H1 (cell line): ENCODE measurements at regions not wholly inside any gene's neighbourhood (a gene's known extent, or its start where the extent isn't known, plus 50 kb on each side); places are given as distances from the start of the nearest gene placed in this dataset.

ENCODE experiments used
- CTCF ChIA-PET: fragments of 300-600 bp; sonication (Branson Sonifier 250); formaldehyde crosslinking; loops from one replicate; lab custom pipeline; 2021; ENCODE audit not compliant: partially characterized antibody; lab: Charles Lee
- POLR2A ChIA-PET: fragments of 300-600 bp; sonication (Branson Sonifier 250); formaldehyde crosslinking; loops from one replicate; lab custom pipeline; 2021; ENCODE audit warnings: inconsistent platforms; ENCODE audit not compliant: partially characterized antibody; lab: Charles Lee
- DNase-seq, 2 experiments: peaks; one replicate each; pipeline versions ENCODE4 v3.0.0 to v3.0.0-alpha.2; 2010 to 2022; ENCODE audit warnings: low spot score in 2 of 2, low read depth in 1 of 2, mixed read lengths in 1 of 2
- FAIRE-seq: peaks from 2 replicates; lab custom pipeline; 2011; peaks lifted over from hg19 to GRCh38; lab: Jason Lieb, UNC
- H2AFZ ChIP-seq: 2 replicates; pipeline ENCODE4 v1.8.1; 2012; ENCODE audit warnings: low read length, inconsistent platforms
- H2AK5ac ChIP-seq: 2 replicates; pipeline ENCODE4 v1.6.1; 2013; ENCODE audit warnings: low read depth, low read length
- H2BK120ac ChIP-seq: replicated peaks from 2 replicates; pipeline ENCODE3; 2013; ENCODE audit warnings: low read depth, low read length, inconsistent platforms
- H2BK12ac ChIP-seq: 2 replicates; pipeline ENCODE4 v1.6.1; 2013; ENCODE audit warnings: low read depth, low read length
- H2BK15ac ChIP-seq: 2 replicates; pipeline ENCODE4 v1.6.1; 2013; ENCODE audit warnings: low read length
- H2BK20ac ChIP-seq: 2 replicates; pipeline ENCODE4 v1.6.1; 2013; ENCODE audit warnings: low read length
- H2BK5ac ChIP-seq: 2 replicates; pipeline ENCODE4 v1.6.1; 2013; ENCODE audit warnings: low read depth, low read length
- H3K14ac ChIP-seq: 2 replicates; pipeline ENCODE4 v1.6.1; 2013; ENCODE audit warnings: inconsistent platforms; ENCODE audit not compliant: insufficient read length
- H3K18ac ChIP-seq: 2 replicates; pipeline ENCODE4 v1.6.1; 2013; ENCODE audit warnings: low read length; ENCODE audit errors: extremely low read depth
- H3K23ac ChIP-seq: 2 replicates; pipeline ENCODE4 v1.6.1; 2013; ENCODE audit warnings: inconsistent platforms; ENCODE audit not compliant: insufficient read length
- H3K23me2 ChIP-seq: 2 replicates; pipeline ENCODE4 v1.6.1; 2013; ENCODE audit warnings: low read depth, low read length
- H3K27ac ChIP-seq: 2 replicates; pipeline ENCODE4 v1.6.1; 2011; ENCODE audit warnings: low read depth, low read length, inconsistent platforms
- H3K27me3 ChIP-seq, 4 experiments: replicated peaks in 1 of 4; 1 replicate in 1 of 4; 2 replicates in 3 of 4; pipeline versions ENCODE4 v1.6.1 to v1.8.1; 2011 to 2013; ENCODE audit warnings: low read length in 3 of 4, mild to moderate bottlenecking in 3 of 4, inconsistent platforms in 2 of 4, mixed read lengths in 2 of 4, moderate library complexity in 1 of 4; ENCODE audit not compliant: control insufficient read depth in 3 of 4, insufficient read depth in 3 of 4; ENCODE audit errors: extremely low read depth in 1 of 4
- H3K36me3 ChIP-seq, 4 experiments: 2 replicates each; pipeline versions ENCODE4 v1.6.1 to v1.8.1; 2011 to 2013; ENCODE audit warnings: mild to moderate bottlenecking in 4 of 4, low read length in 3 of 4, moderate library complexity in 2 of 4, control low read depth in 1 of 4, inconsistent platforms in 1 of 4; ENCODE audit not compliant: insufficient read depth in 4 of 4, control insufficient read depth in 2 of 4
- H3K4ac ChIP-seq: replicated peaks from 2 replicates; pipeline ENCODE3; 2013; ENCODE audit warnings: low read length, low read depth, mixed read lengths, inconsistent platforms; ENCODE audit not compliant: insufficient read length
- H3K4me1 ChIP-seq, 4 experiments: replicated peaks in 1 of 4; 1 replicate in 1 of 4; 2 replicates in 3 of 4; pipeline versions ENCODE4 v1.6.1 to v1.8.1; 2011 to 2013; ENCODE audit warnings: low read length in 3 of 4, inconsistent platforms in 2 of 4, mixed read lengths in 1 of 4; ENCODE audit not compliant: insufficient read depth in 4 of 4, control insufficient read depth in 3 of 4
- H3K4me2 ChIP-seq, 2 experiments: 2 replicates each; pipeline versions ENCODE4 v1.6.1 to v1.8.1; 2011 to 2013; ENCODE audit warnings: low read depth in 2 of 2, low read length in 2 of 2, control low read depth in 1 of 2, inconsistent platforms in 1 of 2, mild to moderate bottlenecking in 1 of 2; ENCODE audit not compliant: insufficient read depth in 1 of 2
- H3K4me3 ChIP-seq, 4 experiments: fragments of 200-600, 300-600 bp in 1 of 4; sonication (generic), shearing (Covaris generic), sonication (Bioruptor Twin) in 1 of 4; 2 replicates each; pipeline versions ENCODE4 v1.5.1 to v1.8.1; 2011 to 2016; ENCODE audit warnings: low read length in 4 of 4, low read depth in 3 of 4, control low read depth in 2 of 4, inconsistent platforms in 2 of 4, mild to moderate bottlenecking in 2 of 4, mixed read lengths in 1 of 4, moderate library complexity in 1 of 4; ENCODE audit not compliant: insufficient read depth in 2 of 4; ENCODE audit errors: extremely low read depth in 1 of 4
- H3K56ac ChIP-seq: replicated peaks from 2 replicates; pipeline ENCODE3; 2013; ENCODE audit warnings: low read depth, mild to moderate bottlenecking, mixed read lengths, low read length, inconsistent platforms; ENCODE audit not compliant: insufficient read length
- H3K79me1 ChIP-seq: 2 replicates; pipeline ENCODE4 v1.6.1; 2013; ENCODE audit warnings: low read depth, low read length, control low read depth
- H3K79me2 ChIP-seq, 2 experiments: 2 replicates each; pipeline versions ENCODE4 v1.6.1 to v1.8.1; 2012 to 2013; ENCODE audit warnings: low read length in 2 of 2, mild to moderate bottlenecking in 2 of 2, inconsistent platforms in 1 of 2; ENCODE audit not compliant: insufficient read depth in 2 of 2, control insufficient read depth in 1 of 2
- H3K9ac ChIP-seq, 4 experiments: replicated peaks in 1 of 4; 1 replicate in 1 of 4; 2 replicates in 3 of 4; pipeline versions ENCODE4 v1.6.1 to v1.8.1; 2011 to 2013; ENCODE audit warnings: low read depth in 3 of 4, low read length in 3 of 4, control low read depth in 2 of 4, mild to moderate bottlenecking in 2 of 4, moderate library complexity in 2 of 4, inconsistent platforms in 1 of 4; ENCODE audit errors: extremely low read depth in 1 of 4
- H3K9me3 ChIP-seq, 2 experiments: 2 replicates each; pipeline versions ENCODE4 v1.6.1 to v1.8.1; 2012 to 2013; ENCODE audit warnings: mild to moderate bottlenecking in 2 of 2, moderate library complexity in 2 of 2, control low read depth in 1 of 2, inconsistent platforms in 1 of 2, low read depth in 1 of 2, low read length in 1 of 2, mixed read lengths in 1 of 2; ENCODE audit not compliant: insufficient read depth in 2 of 2
- H4K20me1 ChIP-seq, 2 experiments: replicated peaks in 1 of 2; 2 replicates each; pipeline versions ENCODE3 to v1.8.1; 2011 to 2013; ENCODE audit warnings: inconsistent platforms in 2 of 2, low read length in 2 of 2, mild to moderate bottlenecking in 1 of 2; ENCODE audit not compliant: insufficient read depth in 2 of 2, control insufficient read depth in 1 of 2
- H4K5ac ChIP-seq: 2 replicates; pipeline ENCODE4 v1.6.1; 2013; ENCODE audit warnings: low read length, low read depth, mixed read lengths, inconsistent platforms; ENCODE audit not compliant: insufficient read length
- H4K8ac ChIP-seq: 2 replicates; pipeline ENCODE4 v1.8.0; 2013; ENCODE audit warnings: mild to moderate bottlenecking, moderate library complexity, low read length, inconsistent platforms; ENCODE audit not compliant: insufficient read depth; ENCODE audit errors: extremely low read depth
- H4K91ac ChIP-seq: replicated peaks from 2 replicates; pipeline ENCODE3; 2013; ENCODE audit warnings: low read length, mixed read lengths, inconsistent platforms; ENCODE audit not compliant: insufficient read length
- BRCA1 ChIP-seq: IDR thresholded peaks from 2 replicates; pipeline ENCODE4 v1.6.1; 2012; ENCODE audit warnings: low read depth, low read length, improper control_type of control experiment
- CBX5 ChIP-seq: fragments of 300-800, 300-1000 bp; sonication (generic); IDR thresholded peaks from 2 replicates; pipeline ENCODE4 v1.7.1; 2016; ENCODE audit warnings: antibody characterized with exemption, low read length, low read depth
- CHD1 ChIP-seq: IDR thresholded peaks from 2 replicates; pipeline ENCODE4 v1.6.1; 2012; ENCODE audit warnings: low read depth, low read length, improper control_type of control experiment
- EZH2 ChIP-seq: fragments of 200-600 bp; sonication (generic); IDR thresholded peaks from 2 replicates; pipeline ENCODE4 v1.7.1; 2012; ENCODE audit warnings: low read depth, mild to moderate bottlenecking, moderate library complexity, low read length, inconsistent platforms; ENCODE audit not compliant: severe bottlenecking
- GTF2F1 ChIP-seq: IDR thresholded peaks from 2 replicates; pipeline ENCODE4 v1.6.1; 2012; ENCODE audit warnings: low read depth, low read length, improper control_type of control experiment, borderline replicate concordance
- JUND ChIP-seq: IDR thresholded peaks from 2 replicates; pipeline ENCODE4 v1.6.1; 2011; ENCODE audit warnings: mild to moderate bottlenecking, improper control_type of control experiment, low read length
- NRF1 ChIP-seq: IDR thresholded peaks from 2 replicates; pipeline ENCODE4 v1.6.1; 2011; ENCODE audit warnings: mild to moderate bottlenecking, low read depth, low read length, improper control_type of control experiment
- POU5F1 ChIP-seq: IDR thresholded peaks from 2 replicates; pipeline ENCODE4 v1.6.1; 2011; ENCODE audit warnings: low read depth, mild to moderate bottlenecking, low read length, moderate library complexity
- RNF2 ChIP-seq: fragments of 200-900, 300-1000 bp; sonication (generic); IDR thresholded peaks from 2 replicates; pipeline ENCODE4 v1.7.1; 2016; ENCODE audit warnings: borderline replicate concordance, low read depth, mild to moderate bottlenecking, antibody characterized with exemption, low read length; ENCODE audit not compliant: poor library complexity, severe bottlenecking; ENCODE audit errors: missing control alignments
- SP4 ChIP-seq: IDR thresholded peaks from 2 replicates; pipeline ENCODE4 v1.6.1; 2012; ENCODE audit warnings: low read length, inconsistent platforms
- SUZ12 ChIP-seq: fragments of 200-600 bp; sonication (generic); IDR thresholded peaks from 2 replicates; pipeline ENCODE4 v1.6.1; 2012; ENCODE audit warnings: mild to moderate bottlenecking, inconsistent platforms, low read length, moderate library complexity, mixed read lengths
- TEAD4 ChIP-seq: IDR thresholded peaks from 2 replicates; pipeline ENCODE4 v1.6.1; 2012; ENCODE audit warnings: low read depth, low read length, inconsistent platforms, mixed read lengths
- ZNF274 ChIP-seq: IDR thresholded peaks from 2 replicates; pipeline ENCODE4 v1.7.0; 2012; ENCODE audit warnings: low read length, borderline replicate concordance; ENCODE audit errors: extremely low read depth
- WGBS, 2 experiments: shearing (Covaris generic) in 1 of 2; methylation state at CpG; one replicate each; pipeline versions ENCODE4 v1.1.6 to v1.1.7; 2013 to 2015; ENCODE audit warnings: low lambda C conversion rate in 2 of 2, mixed read lengths in 2 of 2, inconsistent platforms in 1 of 2, low coverage in 1 of 2, missing lambda C conversion rate in 1 of 2; ENCODE audit not compliant: insufficient replicate concordance in 2 of 2, insufficient coverage in 1 of 2, insufficient read length in 1 of 2; ENCODE audit errors: extremely low coverage in 1 of 2, missing lambda C conversion rate in 1 of 2; 5-methylcytosine and 5-hydroxymethylcytosine counted together

GRCh38 chr7:114784746-114785145 lies 137.1 kb upstream of the MDFIC start:
- Histone ChIP-seq H2BK12ac (no peak overlapping the region), H3K9me3 (no peaks in the 10 kb centered on the region), H3K56ac (no peak overlapping the region), H4K91ac (no peak overlapping the region), H2BK20ac (no peak overlapping the region), H4K5ac (no peak overlapping the region), H3K14ac (no peak overlapping the region), H3K4me1 (no peaks in the 10 kb centered on the region), H3K23ac (no peak overlapping the region), H2BK5ac (no peak overlapping the region), H2AFZ (no peak overlapping the region), H3K4ac (no peak overlapping the region), H3K4me2 (no peak overlapping the region), H2BK15ac (no peak overlapping the region), H3K18ac (no peak overlapping the region; the same call in 1 of the 2 replicates), H3K9ac (no peak overlapping the region), H3K36me3 (no peaks in the 10 kb centered on the region), H3K23me2 (no peaks in the 10 kb centered on the region), H4K8ac (no peak overlapping the region), H3K4me3 (no peak overlapping the region), H2AK5ac (no peak overlapping the region), H4K20me1 (no peaks in the 10 kb centered on the region), H3K27me3 (no peaks in the 10 kb centered on the region), H3K79me2 (no peaks in the 10 kb centered on the region), H3K27ac (no peak overlapping the region), H3K79me1 (no peaks in the 10 kb centered on the region), H2BK120ac (no peak overlapping the region)
- DNase-seq, result no peak
- FAIRE-seq, result no peak
- TF ChIP-seq ZNF274, result no peak
- TF ChIP-seq CHD1, result no peak
- no peak for TF ChIP-seq POU5F1
- no peak for TF ChIP-seq NRF1
- TF ChIP-seq SUZ12, result no peak
- TF ChIP-seq TEAD4, result no peak
- no peak for TF ChIP-seq BRCA1
- TF ChIP-seq RNF2, result no peak
- no peak for TF ChIP-seq JUND
- no peak for TF ChIP-seq SP4
- no peak for TF ChIP-seq CBX5
- no peak for TF ChIP-seq EZH2
- no peak for TF ChIP-seq GTF2F1
- POLR2A ChIA-PET, result interaction anchor here (0.6 kb wide), 1 partner anchor 464 kb away, joined by 4 read pairs; no protein-coding TSS in a partner anchor
- CTCF ChIA-PET, result interaction anchor here (1.1 kb wide), 1 partner anchor 30 kb away, joined by 3 read pairs; no protein-coding TSS in a partner anchor
- 100% methylated on average over 1 of the region's 1 CpG; no CpG with 5 or more reads in 1 of the 2 experiments for WGBS, 2 experiments
